OCI-LY7 (cell line): ENCODE measurements at regions not wholly inside any gene's neighbourhood (a gene's known extent, or its start where the extent isn't known, plus 50 kb on each side); places are given as distances from the start of the nearest gene placed in this dataset.

Experiments
- BruUV-seq: library from RNA; stranded (reverse); fragments of 400-500 nt; replicated peaks from 2 replicates; lab custom pipeline; 2021; lab: Mats Ljungman, UMichigan
- CTCF ChIA-PET: fragments of 300-600 bp; sonication (Branson Sonifier 250); formaldehyde crosslinking; loops from one replicate; lab custom pipeline; 2022; ENCODE audit warnings: antibody characterized with exemption; ENCODE audit not compliant: unreplicated experiment; lab: Charles Lee
- POLR2A ChIA-PET: fragments of 300-600 bp; sonication (Branson Sonifier 250); formaldehyde crosslinking; loops from one replicate; lab custom pipeline; 2022; ENCODE audit warnings: antibody characterized with exemption; lab: Charles Lee
- DNase-seq: peaks from one replicate; pipeline ENCODE4 v3.0.0-alpha.2; 2015; ENCODE audit warnings: low spot score
- H2AFZ ChIP-seq: fragments of 200-600 bp; sonication (generic), shearing (Covaris generic); 2 replicates; pipeline ENCODE4 v1.6.1; 2014; ENCODE audit warnings: mild to moderate bottlenecking, antibody characterized with exemption, low read length, moderate library complexity
- H3K27ac ChIP-seq: fragments of 200-600 bp; sonication (generic); 2 replicates; pipeline ENCODE4 v1.5.1; 2014; ENCODE audit warnings: mixed run types, low read depth, mild to moderate bottlenecking, moderate library complexity, low read length, inconsistent platforms; ENCODE audit not compliant: poor library complexity, severe bottlenecking
- H3K36me3 ChIP-seq: fragments of 200-600 bp; sonication (generic); 2 replicates; pipeline ENCODE4 v1.6.1; 2014; ENCODE audit warnings: mild to moderate bottlenecking, antibody characterized with exemption, low read length, moderate library complexity, mixed read lengths; ENCODE audit not compliant: insufficient read depth
- H3K4me1 ChIP-seq: fragments of 200-600 bp; sonication (generic); 2 replicates; pipeline ENCODE4 v1.5.1; 2014; ENCODE audit warnings: mild to moderate bottlenecking, low read length; ENCODE audit not compliant: insufficient read depth, poor library complexity, severe bottlenecking
- H3K4me2 ChIP-seq: fragments of 200-600 bp; sonication (generic); 2 replicates; pipeline ENCODE4 v1.6.1; 2014; ENCODE audit warnings: mild to moderate bottlenecking, low read length
- H3K4me3 ChIP-seq: fragments of 200-600 bp; sonication (generic); 2 replicates; pipeline ENCODE4 v1.5.1; 2014; ENCODE audit warnings: mild to moderate bottlenecking, low read depth, low read length; ENCODE audit not compliant: poor library complexity, severe bottlenecking
- H3K79me2 ChIP-seq: fragments of 200-600 bp; sonication (generic); 2 replicates; pipeline ENCODE4 v1.6.1; 2016; ENCODE audit warnings: low read depth, mild to moderate bottlenecking, low read length, moderate library complexity, mixed read lengths; ENCODE audit not compliant: insufficient read depth
- H3K9me2 ChIP-seq: fragments of 200-600 bp; sonication (generic); 2 replicates; pipeline ENCODE4 v1.6.1; 2016; ENCODE audit warnings: mild to moderate bottlenecking, low read length, mixed read lengths; ENCODE audit not compliant: insufficient read depth
- H3K9me3 ChIP-seq: fragments of 200-600 bp; sonication (generic); 2 replicates; pipeline ENCODE4 v1.6.1; 2014; ENCODE audit warnings: mild to moderate bottlenecking, mixed run types, low read length, mixed read lengths
- H4K20me1 ChIP-seq: fragments of 200-600 bp; sonication (generic); 2 replicates; pipeline ENCODE4 v1.6.1; 2014; ENCODE audit warnings: mild to moderate bottlenecking, antibody characterized with exemption, low read length, moderate library complexity, mixed read lengths; ENCODE audit not compliant: insufficient read depth
- EZH2phosphoT487 ChIP-seq: fragments of 200-600 bp; sonication (generic); IDR thresholded peaks from 2 replicates; pipeline ENCODE4 v1.6.1; 2018; ENCODE audit warnings: low read depth, borderline replicate concordance, mild to moderate bottlenecking, mixed run types, antibody characterized with exemption, low read length, moderate library complexity, mixed read lengths
- intact Hi-C: fragments of 100-400 bp; cut with micrococcal nuclease; formaldehyde crosslinking; loops from one replicate; pipeline ENCODE4 v1.10.0; 2022; ENCODE audit not compliant: unreplicated experiment
- TF ChIP-seq, protein P1 (sequence below): fragments of 200-600 bp; sonication (generic); conservative IDR thresholded peaks from 2 replicates; pipeline ENCODE4 v1.5.1; 2014; ENCODE audit warnings: mild to moderate bottlenecking, antibody characterized with exemption, low read length, moderate library complexity, mixed read lengths

- no peak overlapping the region for H2AFZ ChIP-seq
- intact Hi-C loops, result no loop called here
- no peak overlapping the region for H3K4me2 ChIP-seq
- no TSS peak for BruUV-seq
- POLR2A ChIA-PET, result interaction anchor here (0.7 kb wide), 1 partner anchor 36 kb away, joined by 3 read pairs; no protein-coding TSS in a partner anchor
- H3K4me1 ChIP-seq, result no peaks in the 10 kb centered on the region
- H3K27ac ChIP-seq, result no peak overlapping the region
- TF ChIP-seq EZH2phosphoT487, result no peak
- TF ChIP-seq, protein P1, sequence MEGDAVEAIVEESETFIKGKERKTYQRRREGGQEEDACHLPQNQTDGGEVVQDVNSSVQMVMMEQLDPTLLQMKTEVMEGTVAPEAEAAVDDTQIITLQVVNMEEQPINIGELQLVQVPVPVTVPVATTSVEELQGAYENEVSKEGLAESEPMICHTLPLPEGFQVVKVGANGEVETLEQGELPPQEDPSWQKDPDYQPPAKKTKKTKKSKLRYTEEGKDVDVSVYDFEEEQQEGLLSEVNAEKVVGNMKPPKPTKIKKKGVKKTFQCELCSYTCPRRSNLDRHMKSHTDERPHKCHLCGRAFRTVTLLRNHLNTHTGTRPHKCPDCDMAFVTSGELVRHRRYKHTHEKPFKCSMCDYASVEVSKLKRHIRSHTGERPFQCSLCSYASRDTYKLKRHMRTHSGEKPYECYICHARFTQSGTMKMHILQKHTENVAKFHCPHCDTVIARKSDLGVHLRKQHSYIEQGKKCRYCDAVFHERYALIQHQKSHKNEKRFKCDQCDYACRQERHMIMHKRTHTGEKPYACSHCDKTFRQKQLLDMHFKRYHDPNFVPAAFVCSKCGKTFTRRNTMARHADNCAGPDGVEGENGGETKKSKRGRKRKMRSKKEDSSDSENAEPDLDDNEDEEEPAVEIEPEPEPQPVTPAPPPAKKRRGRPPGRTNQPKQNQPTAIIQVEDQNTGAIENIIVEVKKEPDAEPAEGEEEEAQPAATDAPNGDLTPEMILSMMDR, result no peak
- no peak overlapping the region for H3K4me3 ChIP-seq
- H3K79me2 ChIP-seq, result no peaks in the 10 kb centered on the region
- H3K36me3 ChIP-seq, result no peaks in the 10 kb centered on the region
- DNase-seq, result no peak
- H3K9me2 ChIP-seq, result no peaks in the 10 kb centered on the region
- H3K9me3 ChIP-seq, result no peaks in the 10 kb centered on the region
- H4K20me1 ChIP-seq, result no peaks in the 10 kb centered on the region
- CTCF ChIA-PET, result no interaction called here
Observed at GRCh38 chr1:58231204-58231603, 315.3 kb downstream of the OMA1 start.

GRCh38 chr1:58227604-58228003 is 318.9 kb downstream of the OMA1 start:
- no peaks in the 10 kb centered on the region for H3K4me1 ChIP-seq
- POLR2A ChIA-PET, result interaction anchor here (0.6 kb wide), 1 partner anchor 13 kb away, joined by 3 read pairs; no protein-coding TSS in a partner anchor
- no peak overlapping the region for H3K27ac ChIP-seq
- CTCF ChIA-PET, result no interaction called here
- H3K4me3 ChIP-seq, result no peak overlapping the region
- H3K36me3 ChIP-seq, result no peaks in the 10 kb centered on the region
- DNase-seq, result no peak
- H2AFZ ChIP-seq, result no peak overlapping the region
- no TSS peak for BruUV-seq
- no peak for TF ChIP-seq EZH2phosphoT487
- TF ChIP-seq, protein P1, result no peak
- H4K20me1 ChIP-seq, result no peaks in the 10 kb centered on the region
- H3K4me2 ChIP-seq, result no peak overlapping the region
- H3K9me2 ChIP-seq, result no peaks in the 10 kb centered on the region
- no peaks in the 10 kb centered on the region for H3K79me2 ChIP-seq
- intact Hi-C loops, result no loop called here
- H3K9me3 ChIP-seq, result no peaks in the 10 kb centered on the region

DNA sequence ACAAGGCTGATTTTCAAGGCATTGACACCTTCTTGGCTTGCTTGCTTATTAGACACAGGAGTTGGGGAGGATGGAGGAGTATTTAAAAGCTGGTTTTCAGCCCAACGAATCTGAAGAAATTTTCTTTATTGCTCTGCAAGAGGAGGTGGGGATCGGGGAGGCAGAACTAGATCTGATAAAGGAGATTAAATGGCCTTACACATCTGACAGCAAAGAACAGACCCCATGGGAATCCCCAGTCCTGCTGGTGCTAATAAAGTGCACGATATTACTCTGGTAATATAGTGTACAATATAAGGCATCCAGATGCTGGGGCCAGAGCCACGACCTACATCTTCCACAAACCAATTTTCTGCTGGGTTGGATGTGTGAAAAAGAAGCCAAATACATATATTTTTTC is 323.0 kb downstream of the OMA1 start:
- POLR2A ChIA-PET, result interaction anchor here (0.6 kb wide), 1 partner anchor 265 kb away, joined by 4 read pairs; no protein-coding TSS in a partner anchor
- no peaks in the 10 kb centered on the region for H3K9me2 ChIP-seq
- H3K27ac ChIP-seq, result no peak overlapping the region
- H2AFZ ChIP-seq, result no peak overlapping the region
- H3K79me2 ChIP-seq, result no peaks in the 10 kb centered on the region
- H3K4me1 ChIP-seq, result no peaks in the 10 kb centered on the region
- no peak for TF ChIP-seq EZH2phosphoT487
- TF ChIP-seq, protein P1, result no peak
- BruUV-seq, result no TSS peak
- intact Hi-C loops, result no loop called here
- CTCF ChIA-PET, result no interaction called here
- H3K36me3 ChIP-seq, result no peaks in the 10 kb centered on the region
- no peak overlapping the region for H3K4me2 ChIP-seq
- no peaks in the 10 kb centered on the region for H4K20me1 ChIP-seq
- H3K9me3 ChIP-seq, result no peaks in the 10 kb centered on the region
- DNase-seq, result no peak
- H3K4me3 ChIP-seq, result no peak overlapping the region
